ENCODE measurements at regions not wholly inside any gene's neighbourhood (a gene's known extent, or its start where the extent isn't known, plus 50 kb on each side); places are given as distances from the start of the nearest gene placed in this dataset.

DNA sequence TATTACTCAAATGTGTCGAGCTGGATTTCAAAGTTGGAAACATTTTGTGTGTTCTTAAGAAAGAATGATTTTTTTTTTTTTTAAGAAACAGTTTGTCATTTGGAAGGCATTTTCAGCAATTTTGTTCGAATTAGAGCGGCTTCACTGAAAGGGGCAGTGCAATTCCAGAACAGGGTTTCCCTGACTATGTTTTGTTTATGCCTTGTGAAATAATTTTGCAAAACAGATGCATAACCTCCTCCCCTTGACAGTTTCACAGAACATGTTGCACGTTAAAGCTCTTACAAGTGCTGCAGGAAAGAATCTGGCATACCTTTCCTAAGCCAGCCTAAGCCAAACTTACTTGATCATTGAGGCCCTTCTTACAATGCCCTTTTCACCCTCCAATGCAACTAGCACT, 216.0 kb upstream of the SSTR4 start:
- in situ Hi-C loops (cut with MboI): no loop called here
- Histone ChIP-seq H3K79me2 (ENCODE audit: insufficient read depth) (no peaks in the 10 kb centered on the region), H3K4me3 (no peak overlapping the region), H3K4me2 (ENCODE audit: unreplicated experiment) (no peak overlapping the region), H3K9ac (no peak overlapping the region), H3K4me1 (ENCODE audit: insufficient read depth) (no peaks in the 10 kb centered on the region), H3K27me3 (replicated peaks; ENCODE audit: insufficient read depth) (peaks cover 3% of the 10 kb centered on the region; the same call in 1 of the 2 replicates), H3K9me2 (ENCODE audit: insufficient read depth) (no peaks in the 10 kb centered on the region), H2AFZ (no peak overlapping the region), H3K27ac (no peak overlapping the region), H3K36me3 (ENCODE audit: low read depth) (no peaks in the 10 kb centered on the region), H4K20me1 (ENCODE audit: insufficient read depth) (no peaks in the 10 kb centered on the region), H3K9me3 (ENCODE audit: low read depth) (no peaks in the 10 kb centered on the region), H3F3A (ENCODE audit: insufficient read depth) (no peaks in the 10 kb centered on the region)
- no peak for DNase-seq
- WGBS, 2 experiments (ENCODE audit: low coverage in 1 of 2, low lambda C conversion rate in 2 of 2, missing lambda C conversion rate in 2 of 2): 11 to 14% methylated on average over 4 of the region's 4 CpGs
- no peak for TF ChIP-seq EZH2 (IDR thresholded peaks at IDR 0.05; ENCODE audit: insufficient read depth, poor library complexity, severe bottlenecking)

DNA sequence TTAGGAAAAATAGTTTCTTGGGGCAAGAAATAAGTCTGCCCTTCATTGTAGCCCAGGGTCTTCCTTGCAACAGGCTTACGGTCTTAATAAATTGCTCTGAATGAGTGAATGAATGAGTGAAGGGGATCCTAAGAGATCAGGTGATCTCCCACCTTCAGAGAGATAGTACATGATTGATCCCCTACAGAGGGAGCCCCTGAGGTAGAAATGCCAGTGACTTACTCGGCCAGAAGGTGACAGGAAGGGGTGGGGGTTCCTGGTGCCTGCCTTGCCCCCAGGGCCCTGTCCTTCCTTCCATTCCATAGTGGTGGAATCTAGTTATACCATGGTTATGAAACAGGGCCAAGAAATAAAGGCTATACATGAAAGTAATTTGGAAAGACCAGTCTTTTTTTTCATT, 215.3 kb upstream of the SSTR4 start:
- TF ChIP-seq EZH2phosphoT487 (IDR thresholded peaks at IDR 0.05; ENCODE audit: insufficient read depth, low read depth): no peak
- TF ChIP-seq EZH2 (IDR thresholded peaks at IDR 0.05; ENCODE audit: insufficient read depth, poor library complexity, severe bottlenecking): no peak
- Histone ChIP-seq H3K9me3 (ENCODE audit: low read depth) (no peaks in the 10 kb centered on the region), H4K20me1 (ENCODE audit: insufficient read depth) (no peaks in the 10 kb centered on the region), H2AFZ (no peak overlapping the region), H3F3A (ENCODE audit: insufficient read depth) (no peaks in the 10 kb centered on the region), H3K4me1 (ENCODE audit: insufficient read depth) (no peaks in the 10 kb centered on the region), H3K9me2 (ENCODE audit: insufficient read depth) (no peaks in the 10 kb centered on the region), H3K4me3 (no peak overlapping the region), H3K27ac (no peak overlapping the region), H3K4me2 (ENCODE audit: unreplicated experiment) (no peak overlapping the region), H3K9ac (no peak overlapping the region), H3K27me3 (replicated peaks; ENCODE audit: insufficient read depth) (peaks cover 3% of the 10 kb centered on the region; the same call in 1 of the 2 replicates), H3K36me3 (ENCODE audit: low read depth) (no peaks in the 10 kb centered on the region), H3K79me2 (ENCODE audit: insufficient read depth) (no peaks in the 10 kb centered on the region)
- no peak for DNase-seq
- WGBS, 2 experiments (ENCODE audit: low coverage in 1 of 2, low lambda C conversion rate in 2 of 2, missing lambda C conversion rate in 2 of 2): 52 to 68% methylated on average over 2 of the region's 2 CpGs
- in situ Hi-C loops (cut with MboI): no loop called here

DNA sequence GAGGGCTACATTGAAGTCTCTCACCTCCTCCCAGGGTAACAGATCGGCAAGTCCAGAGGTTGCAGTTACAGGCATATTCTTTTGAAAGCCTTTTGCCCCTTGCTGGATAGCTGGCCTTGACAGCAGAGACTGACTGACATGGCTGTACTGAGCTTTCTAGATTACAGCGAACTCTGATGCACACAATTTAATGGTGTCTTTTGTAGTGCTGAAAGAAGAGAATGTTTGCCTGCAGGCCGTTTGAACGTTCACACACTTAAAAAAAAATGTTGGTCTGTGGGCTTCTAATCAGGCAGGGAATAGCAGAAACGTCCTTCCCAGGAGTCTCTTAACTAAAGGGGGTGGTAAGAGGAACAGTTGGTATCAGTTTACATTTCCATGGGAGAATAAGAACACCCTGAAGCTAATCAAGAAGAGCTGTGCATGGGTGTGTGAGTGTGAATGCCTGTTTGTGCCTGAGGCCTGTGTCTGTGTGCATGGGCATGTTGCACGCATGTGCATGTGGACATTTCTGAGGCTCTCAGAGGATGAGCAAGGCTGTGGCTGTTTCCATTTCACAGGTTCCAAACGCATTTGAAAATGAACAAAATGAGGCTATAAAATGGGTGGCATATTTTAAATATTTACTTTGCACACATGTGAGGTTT, 213.9 kb upstream of the SSTR4 start:
- H4K20me1 ChIP-seq (ENCODE audit: insufficient read depth): no peaks in the 10 kb centered on the region
- no peaks in the 10 kb centered on the region for H3K4me1 ChIP-seq (ENCODE audit: insufficient read depth)
- no peak overlapping the region for H3K4me3 ChIP-seq
- peaks cover 2% of the 10 kb centered on the region; the same call in 1 of the 2 replicates for H3K27me3 ChIP-seq (replicated peaks; ENCODE audit: insufficient read depth)
- in situ Hi-C loops (cut with MboI): no loop called here
- no peak for DNase-seq
- no peaks in the 10 kb centered on the region for H3K36me3 ChIP-seq (ENCODE audit: low read depth)
- no peaks in the 10 kb centered on the region for H3K79me2 ChIP-seq (ENCODE audit: insufficient read depth)
- no peak overlapping the region for H2AFZ ChIP-seq
- no peak overlapping the region for H3K4me2 ChIP-seq (ENCODE audit: unreplicated experiment)
- no peak overlapping the region for H3K9ac ChIP-seq
- no peak overlapping the region for H3K27ac ChIP-seq
- no peaks in the 10 kb centered on the region for H3K9me3 ChIP-seq (ENCODE audit: low read depth)
- 59 to 66% methylated on average over 7 of the region's 7 CpGs for WGBS, 2 experiments (ENCODE audit: low coverage in 1 of 2, low lambda C conversion rate in 2 of 2, missing lambda C conversion rate in 2 of 2)
- no peaks in the 10 kb centered on the region for H3F3A ChIP-seq (ENCODE audit: insufficient read depth)
- TF ChIP-seq EZH2 (IDR thresholded peaks at IDR 0.05; ENCODE audit: insufficient read depth, poor library complexity, severe bottlenecking) (no peak), EZH2phosphoT487 (IDR thresholded peaks at IDR 0.05; ENCODE audit: insufficient read depth, low read depth) (no peak)
- H3K9me2 ChIP-seq (ENCODE audit: insufficient read depth): no peaks in the 10 kb centered on the region

DNA sequence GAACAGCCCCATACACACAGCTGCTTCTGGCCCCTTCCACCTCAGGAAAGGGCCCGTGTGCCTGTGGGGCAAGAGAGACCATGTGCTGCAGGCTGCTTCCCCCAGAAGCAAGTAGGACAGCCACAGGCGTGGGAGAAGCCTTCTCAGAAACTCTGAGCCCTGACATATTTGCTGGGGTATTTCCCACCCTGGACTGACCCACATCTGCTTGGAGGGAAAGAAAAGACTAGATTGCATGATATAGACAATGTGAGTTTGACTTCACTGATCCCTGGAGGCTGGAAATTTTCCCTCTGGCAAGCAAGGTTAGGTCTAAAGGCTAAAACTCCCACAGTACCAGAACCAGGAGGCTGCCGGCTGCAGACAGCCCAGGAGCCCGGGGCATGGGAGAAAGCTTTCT, 213.3 kb upstream of the SSTR4 start:
- H3F3A ChIP-seq (ENCODE audit: insufficient read depth): no peaks in the 10 kb centered on the region
- no peaks in the 10 kb centered on the region; the same call in 1 of the 2 replicates for H3K27me3 ChIP-seq (replicated peaks; ENCODE audit: insufficient read depth)
- no peaks in the 10 kb centered on the region for H3K9me2 ChIP-seq (ENCODE audit: insufficient read depth)
- no peak overlapping the region for H3K27ac ChIP-seq
- in situ Hi-C loops (cut with MboI): no loop called here
- H3K4me1 ChIP-seq (ENCODE audit: insufficient read depth): no peaks in the 10 kb centered on the region
- no peaks in the 10 kb centered on the region for H3K9me3 ChIP-seq (ENCODE audit: low read depth)
- TF ChIP-seq EZH2 (IDR thresholded peaks at IDR 0.05; ENCODE audit: insufficient read depth, poor library complexity, severe bottlenecking) (no peak), EZH2phosphoT487 (IDR thresholded peaks at IDR 0.05; ENCODE audit: insufficient read depth, low read depth) (no peak)
- H2AFZ ChIP-seq: no peak overlapping the region
- no peak for DNase-seq
- H3K79me2 ChIP-seq (ENCODE audit: insufficient read depth): no peaks in the 10 kb centered on the region
- H3K4me3 ChIP-seq: no peak overlapping the region
- WGBS, 2 experiments (ENCODE audit: low coverage in 1 of 2, low lambda C conversion rate in 2 of 2, missing lambda C conversion rate in 2 of 2): 60 to 62% methylated on average over 4 of the region's 4 CpGs
- H3K4me2 ChIP-seq (ENCODE audit: unreplicated experiment): no peak overlapping the region
- no peaks in the 10 kb centered on the region for H4K20me1 ChIP-seq (ENCODE audit: insufficient read depth)
- no peaks in the 10 kb centered on the region for H3K36me3 ChIP-seq (ENCODE audit: low read depth)
- H3K9ac ChIP-seq: no peak overlapping the region

DNA sequence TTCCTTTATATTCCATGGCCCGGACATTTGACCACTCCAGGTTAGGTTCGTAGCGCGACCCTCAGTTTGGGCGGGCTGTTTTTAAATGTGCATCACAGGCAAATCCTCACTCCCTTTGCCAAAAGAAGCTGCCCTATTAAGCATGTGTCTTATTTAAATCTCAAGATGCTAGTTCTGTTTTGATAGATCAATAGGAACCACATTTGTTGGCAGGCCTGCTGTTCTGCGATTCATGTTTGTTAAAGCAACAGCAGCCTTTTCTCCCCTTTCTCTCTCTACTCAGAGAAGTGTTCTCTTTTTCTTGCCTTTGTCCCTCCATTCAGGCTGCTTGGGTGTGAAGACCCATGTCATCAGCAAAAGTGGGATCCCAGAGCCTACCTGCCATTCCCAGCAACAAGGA, 212.0 kb upstream of the SSTR4 start:
- Histone ChIP-seq H3K9me3 (ENCODE audit: low read depth) (no peaks in the 10 kb centered on the region), H3K4me3 (no peak overlapping the region), H2AFZ (no peak overlapping the region), H4K20me1 (ENCODE audit: insufficient read depth) (no peaks in the 10 kb centered on the region), H3K4me2 (ENCODE audit: unreplicated experiment) (no peak overlapping the region), H3F3A (ENCODE audit: insufficient read depth) (no peaks in the 10 kb centered on the region), H3K79me2 (ENCODE audit: insufficient read depth) (no peaks in the 10 kb centered on the region), H3K36me3 (ENCODE audit: low read depth) (no peaks in the 10 kb centered on the region), H3K9ac (no peak overlapping the region), H3K27me3 (replicated peaks; ENCODE audit: insufficient read depth) (no peaks in the 10 kb centered on the region; the same call in none of the 2 replicates), H3K27ac (no peak overlapping the region), H3K9me2 (ENCODE audit: insufficient read depth) (no peaks in the 10 kb centered on the region), H3K4me1 (ENCODE audit: insufficient read depth) (no peaks in the 10 kb centered on the region)
- WGBS, 2 experiments (ENCODE audit: low coverage in 1 of 2, low lambda C conversion rate in 2 of 2, missing lambda C conversion rate in 2 of 2): 85 to 87% methylated on average over 6 of the region's 6 CpGs
- TF ChIP-seq EZH2 (IDR thresholded peaks at IDR 0.05; ENCODE audit: insufficient read depth, poor library complexity, severe bottlenecking): no peak
- no peak for TF ChIP-seq EZH2phosphoT487 (IDR thresholded peaks at IDR 0.05; ENCODE audit: insufficient read depth, low read depth)
- DNase-seq: no peak
- in situ Hi-C loops (cut with MboI): no loop called here
